Osteoblast (primary cell): ENCODE measurements at regions not wholly inside any gene's neighbourhood (a gene's known extent, or its start where the extent isn't known, plus 50 kb on each side); places are given as distances from the start of the nearest gene placed in this dataset.

ENCODE experiments used
- DNase-seq: peaks from one replicate; pipeline ENCODE4 v3.0.0; 2011; ENCODE audit warnings: low spot score, mixed read lengths; ENCODE audit not compliant: insufficient read length; ENCODE audit errors: missing footprints
- H2AFZ ChIP-seq: 2 replicates; pipeline ENCODE4 v1.6.0; 2011; ENCODE audit warnings: mild to moderate bottlenecking, low read length
- H3K27ac ChIP-seq: 2 replicates; pipeline ENCODE4 v1.5.1; 2011; ENCODE audit warnings: mild to moderate bottlenecking, low read depth, low read length, moderate library complexity
- H3K27me3 ChIP-seq: 2 replicates; pipeline ENCODE4 v1.6.0; 2012; ENCODE audit warnings: mild to moderate bottlenecking, control low read depth, inconsistent platforms, low read length, moderate library complexity; ENCODE audit not compliant: insufficient read depth
- H3K36me3 ChIP-seq: 2 replicates; pipeline ENCODE4 v1.5.1; 2011; ENCODE audit warnings: mild to moderate bottlenecking, low read length, control low read depth, moderate library complexity; ENCODE audit not compliant: insufficient read depth
- H3K4me1 ChIP-seq: 2 replicates; pipeline ENCODE4 v1.5.1; 2011; ENCODE audit warnings: mild to moderate bottlenecking, low read length, control low read depth, moderate library complexity; ENCODE audit not compliant: insufficient read depth
- H3K4me2 ChIP-seq: 2 replicates; pipeline ENCODE4 v1.6.0; 2011; ENCODE audit warnings: mild to moderate bottlenecking, low read length; ENCODE audit not compliant: insufficient read depth
- H3K4me3 ChIP-seq: fragments of 200-600 bp; sonication (generic); 3 replicates; pipeline ENCODE4 v1.5.1; 2012; ENCODE audit warnings: mild to moderate bottlenecking, low read length, inconsistent platforms; ENCODE audit not compliant: insufficient read depth
- H3K79me2 ChIP-seq: 2 replicates; pipeline ENCODE4 v1.6.0; 2012; ENCODE audit warnings: mild to moderate bottlenecking, low read length, control low read depth, inconsistent platforms; ENCODE audit not compliant: insufficient read depth
- H3K9me3 ChIP-seq: 2 replicates; pipeline ENCODE4 v1.5.1; 2011; ENCODE audit warnings: low read depth, low read length, control low read depth
- H4K20me1 ChIP-seq: 2 replicates; pipeline ENCODE4 v1.6.0; 2012; ENCODE audit warnings: mild to moderate bottlenecking, low read length, control low read depth; ENCODE audit not compliant: insufficient read depth
- TF ChIP-seq, protein P1 (sequence below): IDR thresholded peaks from 2 replicates; pipeline ENCODE4 v1.5.1; 2011; ENCODE audit warnings: mild to moderate bottlenecking, low read depth, low read length, moderate library complexity; ENCODE audit errors: extremely low read depth

DNA sequence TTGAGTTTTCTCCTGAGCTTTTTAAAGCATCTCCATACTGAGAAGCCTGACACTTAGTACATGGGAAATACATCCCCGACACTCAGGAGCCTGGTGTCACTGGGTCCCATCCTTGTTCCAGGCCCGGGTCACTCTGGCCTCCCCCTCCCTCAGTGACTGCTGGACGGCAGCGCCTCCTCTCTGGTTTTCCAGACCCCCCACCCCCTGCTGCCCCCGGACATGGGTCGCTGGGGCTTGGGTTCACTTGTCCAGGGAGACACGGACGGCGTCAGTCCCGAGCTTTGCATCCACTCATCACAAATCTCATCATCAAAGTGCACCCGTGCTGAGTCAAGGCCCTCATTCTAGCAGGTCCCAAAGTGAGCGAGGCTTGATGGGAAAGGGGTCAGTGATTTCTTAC, 243.0 kb downstream of the IRX2 start:
- Histone ChIP-seq H3K27me3 (no peaks in the 10 kb centered on the region), H2AFZ (no peak overlapping the region), H3K79me2 (no peaks in the 10 kb centered on the region), H3K36me3 (no peaks in the 10 kb centered on the region), H3K9me3 (peaks cover 2% of the 10 kb centered on the region), H3K4me1 (no peaks in the 10 kb centered on the region), H3K27ac (no peak overlapping the region), H3K4me2 (no peak overlapping the region), H4K20me1 (no peaks in the 10 kb centered on the region), H3K4me3 (no peak overlapping the region)
- no peak for DNase-seq
- TF ChIP-seq, protein P1, sequence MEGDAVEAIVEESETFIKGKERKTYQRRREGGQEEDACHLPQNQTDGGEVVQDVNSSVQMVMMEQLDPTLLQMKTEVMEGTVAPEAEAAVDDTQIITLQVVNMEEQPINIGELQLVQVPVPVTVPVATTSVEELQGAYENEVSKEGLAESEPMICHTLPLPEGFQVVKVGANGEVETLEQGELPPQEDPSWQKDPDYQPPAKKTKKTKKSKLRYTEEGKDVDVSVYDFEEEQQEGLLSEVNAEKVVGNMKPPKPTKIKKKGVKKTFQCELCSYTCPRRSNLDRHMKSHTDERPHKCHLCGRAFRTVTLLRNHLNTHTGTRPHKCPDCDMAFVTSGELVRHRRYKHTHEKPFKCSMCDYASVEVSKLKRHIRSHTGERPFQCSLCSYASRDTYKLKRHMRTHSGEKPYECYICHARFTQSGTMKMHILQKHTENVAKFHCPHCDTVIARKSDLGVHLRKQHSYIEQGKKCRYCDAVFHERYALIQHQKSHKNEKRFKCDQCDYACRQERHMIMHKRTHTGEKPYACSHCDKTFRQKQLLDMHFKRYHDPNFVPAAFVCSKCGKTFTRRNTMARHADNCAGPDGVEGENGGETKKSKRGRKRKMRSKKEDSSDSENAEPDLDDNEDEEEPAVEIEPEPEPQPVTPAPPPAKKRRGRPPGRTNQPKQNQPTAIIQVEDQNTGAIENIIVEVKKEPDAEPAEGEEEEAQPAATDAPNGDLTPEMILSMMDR: no peak

DNA sequence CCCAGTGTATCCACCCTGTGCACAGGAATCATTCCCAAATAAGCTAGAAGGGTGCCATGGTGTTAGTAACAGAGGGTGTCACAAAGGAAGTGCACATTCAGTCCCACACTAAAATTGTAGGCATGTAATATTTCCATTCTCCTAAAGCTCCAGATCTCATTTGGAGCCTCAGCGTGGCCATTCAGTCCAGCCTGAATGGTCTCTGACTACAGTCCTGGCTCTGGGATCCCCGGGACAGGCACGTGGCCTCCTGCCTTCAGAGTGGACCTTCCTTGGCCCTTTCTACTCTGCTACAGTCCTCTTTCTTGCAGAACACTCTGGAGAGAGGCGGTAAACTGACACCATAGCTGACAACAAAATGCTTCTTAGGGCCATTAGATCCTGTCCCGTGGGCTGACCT, 243.9 kb downstream of the IRX2 start:
- no peak overlapping the region for H3K4me3 ChIP-seq
- H3K27me3 ChIP-seq: no peaks in the 10 kb centered on the region
- H2AFZ ChIP-seq: no peak overlapping the region
- no peaks in the 10 kb centered on the region for H3K79me2 ChIP-seq
- H3K9me3 ChIP-seq: peaks cover 2% of the 10 kb centered on the region
- H3K4me2 ChIP-seq: no peak overlapping the region
- no peak for DNase-seq
- no peaks in the 10 kb centered on the region for H4K20me1 ChIP-seq
- no peak overlapping the region for H3K27ac ChIP-seq
- H3K4me1 ChIP-seq: no peaks in the 10 kb centered on the region
- H3K36me3 ChIP-seq: no peaks in the 10 kb centered on the region
- TF ChIP-seq, protein P1: no peak

DNA sequence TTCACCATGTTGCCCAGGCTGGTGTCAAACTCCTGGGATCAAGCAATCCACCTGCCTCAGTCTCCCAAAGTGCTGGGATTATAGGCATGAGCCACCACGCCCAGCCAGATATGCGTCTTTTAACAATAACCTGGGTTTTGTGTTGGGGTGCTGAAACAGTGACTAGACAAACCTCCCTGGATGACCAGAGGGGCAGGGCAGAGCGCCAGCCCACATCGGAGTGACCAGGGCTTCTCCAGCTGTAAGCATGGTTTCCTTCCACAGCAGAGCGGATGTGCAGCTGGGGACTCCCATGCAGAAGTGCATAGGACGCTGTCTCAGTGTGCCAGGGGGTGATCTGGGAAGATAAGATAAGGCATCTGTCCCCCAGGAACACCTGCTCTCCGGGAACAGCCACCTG, 244.9 kb downstream of the IRX2 start:
- DNase-seq: no peak
- Histone ChIP-seq H3K4me2 (no peak overlapping the region), H3K4me1 (no peaks in the 10 kb centered on the region), H3K27me3 (no peaks in the 10 kb centered on the region), H3K27ac (no peak overlapping the region), H3K4me3 (no peak overlapping the region), H3K9me3 (peaks cover 2% of the 10 kb centered on the region), H3K36me3 (no peaks in the 10 kb centered on the region), H2AFZ (no peak overlapping the region), H4K20me1 (no peaks in the 10 kb centered on the region), H3K79me2 (no peaks in the 10 kb centered on the region)
- TF ChIP-seq, protein P1: no peak

DNA sequence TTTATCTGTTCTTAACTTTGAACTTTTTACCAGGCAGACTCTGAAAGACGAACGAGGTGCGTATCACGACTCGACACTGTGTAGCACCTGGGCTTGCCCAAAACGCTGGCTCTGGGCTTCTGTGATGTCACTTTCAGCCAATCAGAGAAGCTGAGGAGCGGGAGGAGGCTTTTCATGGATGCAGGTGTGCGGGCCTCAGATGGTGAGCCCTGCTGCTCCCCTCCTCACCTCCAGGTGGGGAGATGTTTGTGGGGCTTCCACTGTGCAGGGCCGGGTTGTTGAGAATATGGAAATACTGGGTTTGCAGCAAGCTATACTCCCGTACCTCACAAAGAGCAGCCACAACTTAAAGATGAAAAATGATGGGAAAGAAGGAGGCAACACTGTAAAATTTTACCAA, 246.3 kb downstream of the IRX2 start:
- H3K4me2 ChIP-seq: no peak overlapping the region
- no peaks in the 10 kb centered on the region for H3K36me3 ChIP-seq
- H3K4me3 ChIP-seq: no peak overlapping the region
- H2AFZ ChIP-seq: no peak overlapping the region
- H3K9me3 ChIP-seq: peaks cover 3% of the 10 kb centered on the region
- DNase-seq: no peak
- H3K27ac ChIP-seq: no peak overlapping the region
- no peaks in the 10 kb centered on the region for H3K79me2 ChIP-seq
- TF ChIP-seq, protein P1: no peak
- H3K4me1 ChIP-seq: no peaks in the 10 kb centered on the region
- H4K20me1 ChIP-seq: no peaks in the 10 kb centered on the region
- H3K27me3 ChIP-seq: no peaks in the 10 kb centered on the region
